H1 (cell line): ENCODE measurements at regions not wholly inside any gene's neighbourhood (a gene's known extent, or its start where the extent isn't known, plus 50 kb on each side); places are given as distances from the start of the nearest gene placed in this dataset.

Source experiments
- CTCF ChIA-PET: fragments of 300-600 bp; sonication (Branson Sonifier 250); formaldehyde crosslinking; loops from one replicate; lab custom pipeline; 2021; ENCODE audit not compliant: partially characterized antibody; lab: Charles Lee
- POLR2A ChIA-PET: fragments of 300-600 bp; sonication (Branson Sonifier 250); formaldehyde crosslinking; loops from one replicate; lab custom pipeline; 2021; ENCODE audit warnings: inconsistent platforms; ENCODE audit not compliant: partially characterized antibody; lab: Charles Lee
- DNase-seq, 2 experiments: peaks; one replicate each; pipeline versions ENCODE4 v3.0.0 to v3.0.0-alpha.2; 2010 to 2022; ENCODE audit warnings: low spot score in 2 of 2, low read depth in 1 of 2, mixed read lengths in 1 of 2
- FAIRE-seq: peaks from 2 replicates; lab custom pipeline; 2011; peaks lifted over from hg19 to GRCh38; lab: Jason Lieb, UNC
- H2AFZ ChIP-seq: 2 replicates; pipeline ENCODE4 v1.8.1; 2012; ENCODE audit warnings: low read length, inconsistent platforms
- H2AK5ac ChIP-seq: 2 replicates; pipeline ENCODE4 v1.6.1; 2013; ENCODE audit warnings: low read depth, low read length
- H2BK120ac ChIP-seq: replicated peaks from 2 replicates; pipeline ENCODE3; 2013; ENCODE audit warnings: low read depth, low read length, inconsistent platforms
- H2BK12ac ChIP-seq: 2 replicates; pipeline ENCODE4 v1.6.1; 2013; ENCODE audit warnings: low read depth, low read length
- H2BK15ac ChIP-seq: 2 replicates; pipeline ENCODE4 v1.6.1; 2013; ENCODE audit warnings: low read length
- H2BK20ac ChIP-seq: 2 replicates; pipeline ENCODE4 v1.6.1; 2013; ENCODE audit warnings: low read length
- H2BK5ac ChIP-seq: 2 replicates; pipeline ENCODE4 v1.6.1; 2013; ENCODE audit warnings: low read depth, low read length
- H3K14ac ChIP-seq: 2 replicates; pipeline ENCODE4 v1.6.1; 2013; ENCODE audit warnings: inconsistent platforms; ENCODE audit not compliant: insufficient read length
- H3K18ac ChIP-seq: 2 replicates; pipeline ENCODE4 v1.6.1; 2013; ENCODE audit warnings: low read length; ENCODE audit errors: extremely low read depth
- H3K23ac ChIP-seq: 2 replicates; pipeline ENCODE4 v1.6.1; 2013; ENCODE audit warnings: inconsistent platforms; ENCODE audit not compliant: insufficient read length
- H3K23me2 ChIP-seq: 2 replicates; pipeline ENCODE4 v1.6.1; 2013; ENCODE audit warnings: low read depth, low read length
- H3K27ac ChIP-seq: 2 replicates; pipeline ENCODE4 v1.6.1; 2011; ENCODE audit warnings: low read depth, low read length, inconsistent platforms
- H3K27me3 ChIP-seq, 4 experiments: replicated peaks in 1 of 4; 1 replicate in 1 of 4; 2 replicates in 3 of 4; pipeline versions ENCODE4 v1.6.1 to v1.8.1; 2011 to 2013; ENCODE audit warnings: low read length in 3 of 4, mild to moderate bottlenecking in 3 of 4, inconsistent platforms in 2 of 4, mixed read lengths in 2 of 4, moderate library complexity in 1 of 4; ENCODE audit not compliant: control insufficient read depth in 3 of 4, insufficient read depth in 3 of 4; ENCODE audit errors: extremely low read depth in 1 of 4
- H3K36me3 ChIP-seq, 4 experiments: 2 replicates each; pipeline versions ENCODE4 v1.6.1 to v1.8.1; 2011 to 2013; ENCODE audit warnings: mild to moderate bottlenecking in 4 of 4, low read length in 3 of 4, moderate library complexity in 2 of 4, control low read depth in 1 of 4, inconsistent platforms in 1 of 4; ENCODE audit not compliant: insufficient read depth in 4 of 4, control insufficient read depth in 2 of 4
- H3K4ac ChIP-seq: replicated peaks from 2 replicates; pipeline ENCODE3; 2013; ENCODE audit warnings: low read length, low read depth, mixed read lengths, inconsistent platforms; ENCODE audit not compliant: insufficient read length
- H3K4me1 ChIP-seq, 4 experiments: replicated peaks in 1 of 4; 1 replicate in 1 of 4; 2 replicates in 3 of 4; pipeline versions ENCODE4 v1.6.1 to v1.8.1; 2011 to 2013; ENCODE audit warnings: low read length in 3 of 4, inconsistent platforms in 2 of 4, mixed read lengths in 1 of 4; ENCODE audit not compliant: insufficient read depth in 4 of 4, control insufficient read depth in 3 of 4
- H3K4me2 ChIP-seq, 2 experiments: 2 replicates each; pipeline versions ENCODE4 v1.6.1 to v1.8.1; 2011 to 2013; ENCODE audit warnings: low read depth in 2 of 2, low read length in 2 of 2, control low read depth in 1 of 2, inconsistent platforms in 1 of 2, mild to moderate bottlenecking in 1 of 2; ENCODE audit not compliant: insufficient read depth in 1 of 2
- H3K4me3 ChIP-seq, 4 experiments: fragments of 200-600, 300-600 bp in 1 of 4; sonication (generic), shearing (Covaris generic), sonication (Bioruptor Twin) in 1 of 4; 2 replicates each; pipeline versions ENCODE4 v1.5.1 to v1.8.1; 2011 to 2016; ENCODE audit warnings: low read length in 4 of 4, low read depth in 3 of 4, control low read depth in 2 of 4, inconsistent platforms in 2 of 4, mild to moderate bottlenecking in 2 of 4, mixed read lengths in 1 of 4, moderate library complexity in 1 of 4; ENCODE audit not compliant: insufficient read depth in 2 of 4; ENCODE audit errors: extremely low read depth in 1 of 4
- H3K56ac ChIP-seq: replicated peaks from 2 replicates; pipeline ENCODE3; 2013; ENCODE audit warnings: low read depth, mild to moderate bottlenecking, mixed read lengths, low read length, inconsistent platforms; ENCODE audit not compliant: insufficient read length
- H3K79me1 ChIP-seq: 2 replicates; pipeline ENCODE4 v1.6.1; 2013; ENCODE audit warnings: low read depth, low read length, control low read depth
- H3K79me2 ChIP-seq, 2 experiments: 2 replicates each; pipeline versions ENCODE4 v1.6.1 to v1.8.1; 2012 to 2013; ENCODE audit warnings: low read length in 2 of 2, mild to moderate bottlenecking in 2 of 2, inconsistent platforms in 1 of 2; ENCODE audit not compliant: insufficient read depth in 2 of 2, control insufficient read depth in 1 of 2
- H3K9ac ChIP-seq, 4 experiments: replicated peaks in 1 of 4; 1 replicate in 1 of 4; 2 replicates in 3 of 4; pipeline versions ENCODE4 v1.6.1 to v1.8.1; 2011 to 2013; ENCODE audit warnings: low read depth in 3 of 4, low read length in 3 of 4, control low read depth in 2 of 4, mild to moderate bottlenecking in 2 of 4, moderate library complexity in 2 of 4, inconsistent platforms in 1 of 4; ENCODE audit errors: extremely low read depth in 1 of 4
- H3K9me3 ChIP-seq, 2 experiments: 2 replicates each; pipeline versions ENCODE4 v1.6.1 to v1.8.1; 2012 to 2013; ENCODE audit warnings: mild to moderate bottlenecking in 2 of 2, moderate library complexity in 2 of 2, control low read depth in 1 of 2, inconsistent platforms in 1 of 2, low read depth in 1 of 2, low read length in 1 of 2, mixed read lengths in 1 of 2; ENCODE audit not compliant: insufficient read depth in 2 of 2
- H4K20me1 ChIP-seq, 2 experiments: replicated peaks in 1 of 2; 2 replicates each; pipeline versions ENCODE3 to v1.8.1; 2011 to 2013; ENCODE audit warnings: inconsistent platforms in 2 of 2, low read length in 2 of 2, mild to moderate bottlenecking in 1 of 2; ENCODE audit not compliant: insufficient read depth in 2 of 2, control insufficient read depth in 1 of 2
- H4K5ac ChIP-seq: 2 replicates; pipeline ENCODE4 v1.6.1; 2013; ENCODE audit warnings: low read length, low read depth, mixed read lengths, inconsistent platforms; ENCODE audit not compliant: insufficient read length
- H4K8ac ChIP-seq: 2 replicates; pipeline ENCODE4 v1.8.0; 2013; ENCODE audit warnings: mild to moderate bottlenecking, moderate library complexity, low read length, inconsistent platforms; ENCODE audit not compliant: insufficient read depth; ENCODE audit errors: extremely low read depth
- H4K91ac ChIP-seq: replicated peaks from 2 replicates; pipeline ENCODE3; 2013; ENCODE audit warnings: low read length, mixed read lengths, inconsistent platforms; ENCODE audit not compliant: insufficient read length
- ASH2L ChIP-seq: fragments of 200-600, 300-600 bp; sonication (generic); IDR thresholded peaks from one replicate; pipeline ENCODE4 v1.7.1; 2017; ENCODE audit warnings: low read length
- CHD1 ChIP-seq: IDR thresholded peaks from 2 replicates; pipeline ENCODE4 v1.6.1; 2012; ENCODE audit warnings: low read depth, low read length, improper control_type of control experiment
- CHD2 ChIP-seq: IDR thresholded peaks from 2 replicates; pipeline ENCODE4 v1.6.1; 2012; ENCODE audit warnings: low read length, improper control_type of control experiment
- CTCF ChIP-seq, 3 experiments: IDR thresholded peaks; 1 replicate in 2 of 3; 2 replicates in 1 of 3; pipeline versions ENCODE4 v1.5.1 to v1.6.1; 2011; ENCODE audit warnings: low read length in 3 of 3, mild to moderate bottlenecking in 3 of 3, inconsistent platforms in 2 of 3, low read depth in 1 of 3, moderate library complexity in 1 of 3; ENCODE audit not compliant: insufficient read depth in 1 of 3; ENCODE audit errors: control extremely low read depth in 1 of 3
- EGR1 ChIP-seq: IDR thresholded peaks from 2 replicates; pipeline ENCODE4 v1.6.1; 2011; ENCODE audit warnings: low read depth, low read length, borderline replicate concordance
- EP300 ChIP-seq, 2 experiments: IDR thresholded peaks; 1 replicate in 1 of 2; 2 replicates in 1 of 2; pipeline ENCODE4 v1.6.1; 2011 to 2012; ENCODE audit warnings: low read depth in 2 of 2, low read length in 2 of 2, mild to moderate bottlenecking in 2 of 2, borderline replicate concordance in 1 of 2, inconsistent platforms in 1 of 2, moderate library complexity in 1 of 2
- RXRA ChIP-seq: IDR thresholded peaks from 2 replicates; pipeline ENCODE4 v1.6.1; 2011; ENCODE audit warnings: low read depth, mild to moderate bottlenecking, low read length, moderate library complexity; ENCODE audit not compliant: insufficient read depth
- SIX5 ChIP-seq: IDR thresholded peaks from 2 replicates; pipeline ENCODE4 v1.6.1; 2011; ENCODE audit warnings: mild to moderate bottlenecking, low read depth, low read length
- TAF1 ChIP-seq: IDR thresholded peaks from 2 replicates; pipeline ENCODE4 v1.6.1; 2011; ENCODE audit warnings: mild to moderate bottlenecking, low read depth, low read length
- TAF7 ChIP-seq: optimal IDR thresholded peaks from 2 replicates; pipeline ENCODE3; 2011; ENCODE audit warnings: low read depth, mild to moderate bottlenecking, inconsistent platforms, low read length, moderate library complexity, borderline replicate concordance
- USF2 ChIP-seq: IDR thresholded peaks from 2 replicates; pipeline ENCODE4 v1.6.1; 2011; ENCODE audit warnings: low read length, improper control_type of control experiment
- WGBS, 2 experiments: shearing (Covaris generic) in 1 of 2; methylation state at CpG; one replicate each; pipeline versions ENCODE4 v1.1.6 to v1.1.7; 2013 to 2015; ENCODE audit warnings: low lambda C conversion rate in 2 of 2, mixed read lengths in 2 of 2, inconsistent platforms in 1 of 2, low coverage in 1 of 2, missing lambda C conversion rate in 1 of 2; ENCODE audit not compliant: insufficient replicate concordance in 2 of 2, insufficient coverage in 1 of 2, insufficient read length in 1 of 2; ENCODE audit errors: extremely low coverage in 1 of 2, missing lambda C conversion rate in 1 of 2; 5-methylcytosine and 5-hydroxymethylcytosine counted together

DNA sequence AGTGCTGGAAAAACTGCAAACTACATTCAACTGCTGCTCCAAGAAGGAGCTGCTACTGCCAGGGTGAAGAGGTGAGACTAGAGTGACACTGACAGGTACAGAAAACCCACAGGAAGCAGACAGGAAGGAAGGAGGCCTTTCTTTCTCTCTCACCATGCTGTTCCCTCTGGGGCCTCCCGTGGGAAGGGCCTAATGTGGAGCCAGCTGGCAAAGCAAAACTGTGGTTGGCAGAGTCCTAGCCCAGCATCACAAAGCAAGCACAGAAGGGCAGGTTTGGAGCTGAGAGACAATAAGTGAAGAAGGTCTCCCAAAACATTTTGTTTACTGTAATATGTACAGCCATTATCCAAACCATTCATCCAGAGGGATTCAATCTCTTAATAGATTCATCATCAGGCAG is 122.5 kb upstream of the MAX start:
- Histone ChIP-seq H3K9me3 (no peaks in the 10 kb centered on the region), H3K4me1 (peaks cover 5 to 11% (median 8%) of the 10 kb centered on the region in 4 experiments; a peak in 4 of 7 replicates), H3K4me2 (no peak overlapping the region), H3K9ac (no peak overlapping the region), H3K79me1 (no peaks in the 10 kb centered on the region), H3K79me2 (no peaks in the 10 kb centered on the region), H4K91ac (no peak overlapping the region), H3K14ac (no peak overlapping the region), H2BK5ac (no peak overlapping the region), H2BK20ac (no peak overlapping the region), H2AK5ac (no peak overlapping the region), H3K27me3 (no peaks in the 10 kb centered on the region), H3K23me2 (no peaks in the 10 kb centered on the region), H3K27ac (no peak overlapping the region), H2BK120ac (no peak overlapping the region), H3K18ac (no peak overlapping the region), H3K4ac (no peak overlapping the region), H4K20me1 (no peaks in the 10 kb centered on the region), H3K56ac (no peak overlapping the region), H3K23ac (no peak overlapping the region), H3K4me3 (no peak overlapping the region), H3K36me3 (no peaks in the 10 kb centered on the region), H4K5ac (no peak overlapping the region), H4K8ac (no peak overlapping the region), H2AFZ (0 out of 2 replicates have a peak overlapping the region, but pooled peaks have one; percentile 64), H2BK15ac (no peak overlapping the region), H2BK12ac (no peak overlapping the region)
- FAIRE-seq = no peak
- CTCF ChIA-PET = interaction anchor here (0.8 to 1.7 kb wide), 6 partner anchors 20 to 330 kb away, joined by 3 to 6 read pairs (median 3); no protein-coding TSS in a partner anchor
- POLR2A ChIA-PET = interaction anchor here (1.2 kb wide), 1 partner anchor 13 kb away, joined by 3 read pairs; no protein-coding TSS in a partner anchor
- DNase-seq = no peak
- 53% methylated on average over 1 of the region's 1 CpG; no CpG with 5 or more reads in 1 of the 2 experiments for WGBS, 2 experiments
- TF ChIP-seq CTCF (IDR thresholded peaks at IDR 0.05; ENCODE audit: control extremely low read depth in 1 of 3, insufficient read depth in 1 of 3, low read depth in 1 of 3, low read length in 3 of 3) = no peak
- TF ChIP-seq TAF1 = no peak
- no peak for TF ChIP-seq CHD2
- no peak for TF ChIP-seq EGR1
- TF ChIP-seq CHD1 = no peak
- TF ChIP-seq USF2 = no peak
- no peak for TF ChIP-seq TAF7
- no peak for TF ChIP-seq SIX5
- TF ChIP-seq ASH2L = no peak
- TF ChIP-seq RXRA = no peak
- TF ChIP-seq EP300 (IDR thresholded peaks at IDR 0.05; ENCODE audit: borderline replicate concordance in 1 of 2, low read depth in 2 of 2, low read length in 2 of 2) = no peak
